OCI-LY1 (cell line): ENCODE measurements at regions not wholly inside any gene's neighbourhood (a gene's known extent, or its start where the extent isn't known, plus 50 kb on each side); places are given as distances from the start of the nearest gene placed in this dataset.

Experiments
- CTCF ChIP-seq: fragments of 200-600 bp; sonication (generic), shearing (Covaris generic); IDR thresholded peaks from 2 replicates; pipeline ENCODE4 v1.5.1; 2017; ENCODE audit warnings: mild to moderate bottlenecking, antibody characterized with exemption, low read length, moderate library complexity, mixed read lengths
- EZH2 ChIP-seq: fragments of 200-600 bp; sonication (generic), shearing (Covaris generic); IDR thresholded peaks from 2 replicates; pipeline ENCODE4 v1.8.0; 2017; ENCODE audit warnings: borderline replicate concordance, mixed run types, mild to moderate bottlenecking, antibody characterized with exemption, low read length, moderate library complexity, mixed read lengths

DNA sequence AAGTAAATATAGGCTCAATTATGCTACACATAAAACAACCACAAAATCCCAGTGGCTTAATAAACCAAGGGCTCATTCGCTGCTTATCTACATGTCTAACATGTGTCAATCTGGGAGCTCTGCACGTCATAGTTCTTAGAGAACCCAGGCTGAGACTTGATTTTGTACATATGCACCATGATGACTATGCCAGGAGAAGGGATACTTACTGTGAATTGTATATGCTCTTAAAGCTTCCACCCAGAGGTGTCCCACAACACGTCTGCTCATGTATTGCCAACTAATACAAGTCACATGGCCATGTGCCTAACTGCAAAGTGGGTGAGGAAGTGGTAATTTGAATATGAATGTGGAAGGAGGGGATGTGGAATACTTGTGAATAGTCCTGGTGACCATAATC is 262.1 kb downstream of the CPS1 start:
- TF ChIP-seq CTCF (no peak), EZH2 (no peak)
